HG03196 (cell line): ENCODE measurements at regions not wholly inside any gene's neighbourhood (a gene's known extent, or its start where the extent isn't known, plus 50 kb on each side); places are given as distances from the start of the nearest gene placed in this dataset.
"Not testable (repeated sequence)": the region's sequence is repeated elsewhere in the genome, so short reads cannot be mapped to it uniquely, and the experiment has no call there.

ENCODE experiments used
- ATAC-seq: cut with Tn5 transposase; IDR thresholded peaks from one replicate; pipeline ENCODE4 v1.9.1; 2021; ENCODE audit not compliant: unreplicated experiment

GRCh38 chr6:167407239-167408064 lies 82.6 kb downstream of the TTLL2 start:
- ATAC-seq = no peak

- ATAC-seq = no peak
These were observed 83.5 kb downstream of the TTLL2 start for GRCh38 chr6:167408235-167408869.

DNA sequence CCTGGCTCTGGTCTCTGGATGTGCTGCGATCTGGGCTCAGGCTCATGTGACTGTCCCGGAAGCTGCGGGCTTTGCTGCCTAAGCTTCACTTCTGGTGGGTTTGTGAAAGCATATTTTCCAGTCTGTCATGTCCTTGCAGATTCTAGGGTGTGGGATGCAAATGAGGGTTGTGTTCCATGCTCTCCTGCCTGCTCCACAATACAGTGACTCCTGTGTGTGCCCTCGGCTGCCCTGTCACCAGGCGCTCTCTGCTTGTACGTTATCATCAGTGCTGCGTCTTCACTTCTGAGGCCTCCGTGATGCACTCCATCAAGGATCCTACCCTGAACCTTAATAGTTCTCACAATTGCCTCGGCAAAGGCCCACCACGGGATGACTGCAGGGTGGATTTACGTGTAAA lies 84.2 kb downstream of the TTLL2 start:
- no peak for ATAC-seq

- ATAC-seq = no peak
These were observed 84.8 kb downstream of the TTLL2 start for GRCh38 chr6:167409694-167410093.

- no peak for ATAC-seq
These were observed 85.6 kb downstream of the TTLL2 start for GRCh38 chr6:167410462-167410861.

DNA sequence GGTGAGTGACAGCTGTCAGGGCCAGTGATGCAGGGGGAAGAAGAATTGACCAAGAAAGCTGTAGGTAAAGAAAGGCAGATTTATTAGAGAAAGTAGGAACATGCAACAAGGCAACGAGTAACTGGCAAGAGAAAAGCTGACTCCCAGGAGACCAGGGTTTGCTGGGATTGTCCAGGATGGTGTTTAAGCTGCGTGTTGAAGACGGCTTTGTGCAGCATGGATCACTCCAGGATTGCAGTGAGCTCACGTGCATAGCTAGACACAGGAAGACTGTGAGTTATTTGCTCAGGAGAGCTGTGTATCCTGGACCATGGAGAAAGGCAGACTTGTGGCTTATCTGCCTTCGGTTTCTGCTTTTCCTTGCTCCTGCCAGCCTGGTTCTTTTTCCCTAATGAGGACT lies 87.6 kb downstream of the TTLL2 start:
- no peak for ATAC-seq

GRCh38 chr6:167415441-167415961 lies 90.6 kb downstream of the TTLL2 start:
- no peak for ATAC-seq

- ATAC-seq = no peak
These were observed 92.0 kb downstream of the TTLL2 start for GRCh38 chr6:167416676-167417430.

- no peak for ATAC-seq
These were observed 95.3 kb downstream of the TTLL2 start for GRCh38 chr6:167420177-167420576.

DNA sequence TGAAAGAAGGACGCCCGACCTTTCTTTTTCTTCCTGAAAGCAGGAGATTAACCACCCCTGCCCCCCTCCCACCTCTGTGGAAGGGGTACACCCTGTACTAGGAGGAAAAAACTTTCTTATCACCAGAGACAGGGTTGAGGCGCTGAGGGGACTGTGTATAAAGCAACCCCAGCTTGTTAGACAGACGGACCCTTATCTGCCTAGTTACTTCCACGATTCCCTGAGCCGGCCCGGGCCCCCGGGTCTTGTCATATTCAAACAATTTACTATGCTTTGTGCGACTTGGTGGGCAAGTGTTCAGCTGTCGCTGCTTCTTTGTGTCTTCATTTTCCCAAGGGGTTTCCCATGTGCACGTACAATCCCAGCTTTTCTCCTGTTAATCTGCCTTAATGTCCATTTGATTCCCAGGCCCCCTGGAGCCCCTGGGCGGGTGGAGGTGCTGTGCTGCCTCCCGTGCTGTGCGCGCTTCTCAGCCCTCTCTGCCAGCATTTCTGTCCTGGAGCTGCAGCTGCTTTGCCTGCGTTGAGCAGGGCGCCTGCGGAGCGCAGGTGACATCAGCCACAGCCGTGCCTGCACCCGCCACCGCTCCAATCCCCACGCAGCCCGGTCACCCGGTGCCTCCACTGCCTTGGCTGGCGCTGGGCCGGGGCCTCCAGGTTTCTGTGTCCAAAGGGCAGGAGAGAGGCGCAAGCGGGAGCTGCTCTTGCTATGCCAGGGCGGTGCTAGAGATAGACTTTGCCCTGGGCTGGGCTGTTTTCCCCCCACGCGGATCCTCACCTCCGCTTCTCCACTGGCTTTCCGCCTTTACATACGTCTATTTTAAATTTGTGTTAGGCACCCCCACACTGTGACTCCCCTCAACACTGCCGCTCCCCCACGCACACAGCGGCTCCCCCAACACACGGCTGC lies 96.2 kb downstream of the TTLL2 start:
- ATAC-seq = no peak

- ATAC-seq = not testable (repeated sequence)
These were observed 97.1 kb downstream of the TTLL2 start for GRCh38 chr6:167421944-167422343.

DNA sequence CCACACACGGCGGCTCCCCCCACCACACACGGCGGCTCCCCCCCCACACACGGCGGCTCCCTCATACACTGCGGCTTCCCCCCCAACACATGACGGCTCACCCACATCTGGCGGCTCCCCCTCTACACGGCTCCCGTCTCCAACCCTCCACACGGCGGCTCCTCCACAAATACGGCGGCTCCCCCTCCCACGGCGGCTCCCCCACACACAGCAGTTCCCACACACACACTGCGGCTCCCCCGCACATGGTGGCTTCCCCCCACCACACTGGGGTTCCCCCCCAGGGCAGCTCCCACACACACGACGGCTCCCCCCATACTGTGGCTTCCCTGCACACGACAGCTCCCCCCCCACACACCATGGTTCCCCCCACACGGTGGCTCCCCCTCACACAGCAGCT lies 98.0 kb downstream of the TTLL2 start:
- ATAC-seq = no peak

DNA sequence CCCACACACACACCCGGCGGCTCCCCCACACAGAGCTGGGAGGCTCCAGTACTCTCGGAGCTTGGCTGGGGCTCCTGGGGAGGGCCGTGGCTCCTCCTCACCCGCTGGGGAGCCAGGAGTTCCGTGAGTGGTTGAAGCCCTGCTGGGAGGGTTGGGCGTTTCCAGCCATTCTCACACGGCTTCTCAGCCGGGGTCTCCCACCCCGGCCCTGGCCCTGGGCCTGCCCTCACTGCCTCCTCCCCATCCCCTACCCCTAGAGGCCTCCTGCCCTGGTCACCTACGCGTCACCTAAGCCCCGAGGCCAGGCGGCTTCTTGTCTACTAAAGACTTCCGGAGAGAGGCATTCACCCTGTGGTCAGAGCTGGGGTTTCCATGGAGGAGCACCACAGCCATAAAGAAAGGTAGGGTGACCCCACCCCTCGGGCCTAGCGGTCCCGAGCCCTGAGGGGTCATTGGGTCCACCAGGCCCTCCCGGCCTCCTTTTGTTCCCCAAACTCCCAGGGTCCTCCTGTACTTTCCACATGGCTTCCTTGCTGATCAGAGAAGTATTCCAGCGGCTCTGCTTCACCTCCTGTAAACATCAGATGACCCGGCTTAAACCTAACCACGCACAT lies 99.3 kb downstream of the TTLL2 start:
- no peak for ATAC-seq

DNA sequence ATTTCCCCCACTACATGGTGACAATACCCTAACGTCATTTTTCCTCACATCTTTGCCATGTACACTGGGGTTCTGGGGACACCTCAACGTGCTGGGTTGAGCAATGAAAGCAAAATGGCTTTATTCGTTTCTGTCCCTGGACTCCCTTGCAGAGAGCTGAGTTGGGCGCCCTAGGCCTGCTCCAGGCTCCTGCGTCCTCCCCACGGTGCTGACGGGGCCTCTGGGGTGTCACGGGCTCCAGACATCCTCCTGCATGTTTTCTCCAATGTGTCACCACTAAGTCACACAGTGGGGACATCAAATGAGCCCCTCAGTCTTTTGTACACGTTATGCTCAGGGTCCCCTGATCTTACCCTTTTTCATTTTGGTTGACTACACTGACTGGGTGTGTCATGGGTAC lies 99.8 kb downstream of the TTLL2 start:
- ATAC-seq = no peak

GRCh38 chr6:167426084-167426483 lies 101.2 kb downstream of the TTLL2 start:
- no peak for ATAC-seq

DNA sequence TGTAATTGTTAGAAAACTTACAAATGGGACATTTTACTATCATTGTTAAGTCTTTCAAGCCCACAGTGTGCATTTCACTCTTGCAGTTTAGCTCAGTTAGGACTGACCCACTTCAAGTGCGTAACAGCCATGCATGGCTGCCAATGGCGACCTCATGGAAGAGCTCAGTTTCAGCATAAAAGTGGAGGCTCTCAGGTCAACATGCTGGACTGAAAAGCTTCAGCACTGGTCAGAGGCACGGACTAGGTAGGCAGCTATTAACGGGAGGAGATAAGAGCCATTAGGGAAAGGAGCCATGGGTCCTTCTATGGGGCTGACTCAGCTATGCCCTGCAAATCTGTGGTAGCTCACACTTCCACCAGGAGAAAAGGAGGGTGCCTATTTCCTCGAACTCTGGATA lies 101.8 kb downstream of the TTLL2 start:
- ATAC-seq = no peak

GRCh38 chr6:167428664-167429333 lies 103.9 kb downstream of the TTLL2 start:
- no peak for ATAC-seq

- ATAC-seq = no peak
These were observed 104.5 kb downstream of the TTLL2 start for GRCh38 chr6:167429353-167429752.

- no peak for ATAC-seq
These were observed 110.4 kb downstream of the TTLL2 start for GRCh38 chr6:167435209-167435728.
